ENCODE measurements at regions not wholly inside any gene's neighbourhood (a gene's known extent, or its start where the extent isn't known, plus 50 kb on each side); places are given as distances from the start of the nearest gene placed in this dataset.
A peak's percentile ranks its signal among the peaks of the same experiment; 100 is the strongest.

DNA sequence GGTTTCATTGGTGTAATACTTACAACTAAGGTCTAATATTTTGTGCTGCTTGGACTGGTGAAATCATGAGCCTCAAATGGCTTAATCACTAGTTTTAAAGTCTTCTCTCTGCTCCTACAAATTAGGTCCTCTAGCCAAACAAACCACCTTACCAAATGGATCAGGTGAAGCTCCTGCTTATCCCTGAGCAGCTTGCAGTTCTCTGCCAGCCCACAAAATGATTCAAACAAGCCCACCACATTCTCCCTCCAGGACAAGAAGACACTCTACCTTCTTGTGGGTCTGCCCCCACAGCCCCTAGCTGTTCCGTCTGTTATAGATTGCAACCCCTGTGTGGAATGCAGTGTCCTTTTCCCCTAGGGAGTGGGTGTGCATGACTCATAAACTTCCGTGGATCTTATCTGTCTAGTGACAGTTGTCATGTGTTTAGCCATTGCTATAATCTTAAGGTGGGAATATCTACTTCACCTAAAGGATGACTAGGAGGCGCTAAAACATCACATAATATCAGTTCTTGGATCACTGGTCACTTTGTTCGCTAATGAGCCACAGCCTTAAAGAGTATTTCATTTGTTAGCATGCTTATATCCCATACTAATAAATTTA, 940.5 kb upstream of the MANEA start:
- DNase-seq: peak; percentile 17
- Histone ChIP-seq H3K36me3 (no peaks in the 10 kb centered on the region), H3K4me1 (no peaks in the 10 kb centered on the region), H3K27me3 (no peaks in the 10 kb centered on the region), H3K9me3 (no peaks in the 10 kb centered on the region), H3K4me3 (ENCODE audit: low read depth, low read length) (no peak overlapping the region)
- TF ChIP-seq, protein P1, sequence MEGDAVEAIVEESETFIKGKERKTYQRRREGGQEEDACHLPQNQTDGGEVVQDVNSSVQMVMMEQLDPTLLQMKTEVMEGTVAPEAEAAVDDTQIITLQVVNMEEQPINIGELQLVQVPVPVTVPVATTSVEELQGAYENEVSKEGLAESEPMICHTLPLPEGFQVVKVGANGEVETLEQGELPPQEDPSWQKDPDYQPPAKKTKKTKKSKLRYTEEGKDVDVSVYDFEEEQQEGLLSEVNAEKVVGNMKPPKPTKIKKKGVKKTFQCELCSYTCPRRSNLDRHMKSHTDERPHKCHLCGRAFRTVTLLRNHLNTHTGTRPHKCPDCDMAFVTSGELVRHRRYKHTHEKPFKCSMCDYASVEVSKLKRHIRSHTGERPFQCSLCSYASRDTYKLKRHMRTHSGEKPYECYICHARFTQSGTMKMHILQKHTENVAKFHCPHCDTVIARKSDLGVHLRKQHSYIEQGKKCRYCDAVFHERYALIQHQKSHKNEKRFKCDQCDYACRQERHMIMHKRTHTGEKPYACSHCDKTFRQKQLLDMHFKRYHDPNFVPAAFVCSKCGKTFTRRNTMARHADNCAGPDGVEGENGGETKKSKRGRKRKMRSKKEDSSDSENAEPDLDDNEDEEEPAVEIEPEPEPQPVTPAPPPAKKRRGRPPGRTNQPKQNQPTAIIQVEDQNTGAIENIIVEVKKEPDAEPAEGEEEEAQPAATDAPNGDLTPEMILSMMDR (IDR thresholded peaks at IDR 0.05; ENCODE audit: low read depth, low read length): peak; percentile 28

DNA sequence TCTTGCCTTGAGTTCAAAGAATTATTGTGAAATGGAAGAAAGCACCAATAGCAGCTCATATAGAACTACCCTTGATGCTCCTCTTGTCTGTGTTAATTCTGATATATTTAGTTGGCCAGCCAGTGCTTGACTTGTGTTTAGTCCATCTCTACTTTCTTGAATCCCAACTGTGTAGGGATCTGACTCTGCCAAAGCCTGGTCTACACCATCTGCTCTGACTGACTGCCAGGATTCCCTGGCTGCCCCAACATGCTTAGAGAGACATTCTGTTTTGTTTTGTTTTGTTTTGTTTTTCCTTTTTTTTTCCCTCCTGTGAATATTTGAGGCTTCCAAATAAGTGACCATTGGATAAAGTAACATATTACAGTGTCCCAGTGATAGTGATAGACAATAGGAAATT, 953.7 kb upstream of the MANEA start:
- no peak for DNase-seq
- Histone ChIP-seq H3K4me3 (ENCODE audit: low read depth, low read length) (no peak overlapping the region), H3K4me1 (no peaks in the 10 kb centered on the region), H3K9me3 (no peaks in the 10 kb centered on the region), H3K36me3 (no peaks in the 10 kb centered on the region), H3K27me3 (no peaks in the 10 kb centered on the region)
- TF ChIP-seq, protein P1 (IDR thresholded peaks at IDR 0.05; ENCODE audit: low read depth, low read length): no peak

- no peaks in the 10 kb centered on the region for H3K36me3 ChIP-seq
- H3K4me3 ChIP-seq (ENCODE audit: low read depth, low read length): no peak overlapping the region
- no peaks in the 10 kb centered on the region for H3K9me3 ChIP-seq
- no peaks in the 10 kb centered on the region for H3K4me1 ChIP-seq
- H3K27me3 ChIP-seq: no peaks in the 10 kb centered on the region
- TF ChIP-seq, protein P1 (IDR thresholded peaks at IDR 0.05; ENCODE audit: low read depth, low read length): no peak
- DNase-seq: no peak
Observed at GRCh38 chr6:94622783-94623182, 954.6 kb upstream of the MANEA start.

DNA sequence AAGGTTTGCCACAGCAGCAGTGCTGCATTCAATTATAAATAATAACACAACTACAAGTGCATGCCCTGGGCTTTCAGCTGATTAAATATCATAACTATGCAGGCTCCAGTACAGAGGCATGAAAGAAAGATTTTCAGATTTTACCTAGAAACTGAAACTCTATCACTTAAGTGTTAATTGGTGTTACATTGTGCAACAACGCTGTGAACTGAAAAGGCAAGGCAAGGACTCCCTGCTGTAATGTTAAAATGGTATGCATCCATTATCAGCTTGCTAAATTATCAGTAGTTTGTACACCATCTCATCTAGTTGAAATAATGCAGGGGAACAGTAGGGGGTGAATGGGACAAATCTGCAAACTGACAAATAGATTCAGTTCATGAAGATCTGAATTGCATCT, 976.7 kb upstream of the MANEA start:
- no peak for DNase-seq
- Histone ChIP-seq H3K9me3 (no peaks in the 10 kb centered on the region), H3K4me1 (no peaks in the 10 kb centered on the region), H3K36me3 (no peaks in the 10 kb centered on the region), H3K4me3 (ENCODE audit: low read depth, low read length) (no peak overlapping the region), H3K27me3 (no peaks in the 10 kb centered on the region)
- TF ChIP-seq, protein P1 (IDR thresholded peaks at IDR 0.05; ENCODE audit: low read depth, low read length): no peak

DNA sequence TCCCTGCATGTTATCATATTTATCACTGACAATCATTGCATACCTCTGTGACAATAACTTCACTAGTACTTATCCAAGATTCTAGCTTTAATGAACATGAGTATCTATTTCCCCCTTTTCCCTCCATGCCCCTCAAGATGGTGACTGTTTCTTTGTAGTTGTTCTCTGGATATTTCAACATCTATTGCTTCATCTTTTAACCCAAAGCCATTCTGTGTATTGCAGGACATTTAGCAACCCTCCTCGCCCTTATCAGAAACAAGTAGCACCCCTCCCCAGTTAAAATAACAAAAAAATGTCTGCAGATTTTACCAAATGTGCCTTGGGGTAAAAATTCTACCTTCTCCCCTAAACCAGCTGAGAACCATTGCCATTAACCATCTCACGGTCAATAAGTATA, 979.8 kb upstream of the MANEA start:
- TF ChIP-seq, protein P1 (IDR thresholded peaks at IDR 0.05; ENCODE audit: low read depth, low read length): no peak
- Histone ChIP-seq H3K36me3 (no peaks in the 10 kb centered on the region), H3K27me3 (no peaks in the 10 kb centered on the region), H3K4me3 (ENCODE audit: low read depth, low read length) (no peak overlapping the region), H3K4me1 (no peaks in the 10 kb centered on the region), H3K9me3 (no peaks in the 10 kb centered on the region)
- DNase-seq: no peak

GRCh38 chr6:94590416-94590815, 986.9 kb upstream of the MANEA start:
- DNase-seq: no peak
- no peak overlapping the region for H3K4me3 ChIP-seq (ENCODE audit: low read depth, low read length)
- TF ChIP-seq, protein P1 (IDR thresholded peaks at IDR 0.05; ENCODE audit: low read depth, low read length): no peak
- no peaks in the 10 kb centered on the region for H3K4me1 ChIP-seq
- no peaks in the 10 kb centered on the region for H3K36me3 ChIP-seq
- no peaks in the 10 kb centered on the region for H3K9me3 ChIP-seq
- no peaks in the 10 kb centered on the region for H3K27me3 ChIP-seq

Measured in BE2C (cell line).